Peyer's patch (tissue), 4 donors: ENCODE measurements at regions not wholly inside any gene's neighbourhood (a gene's known extent, or its start where the extent isn't known, plus 50 kb on each side); places are given as distances from the start of the nearest gene placed in this dataset.

Source experiments
- DNase-seq, 3 donors: peaks; one replicate each; pipeline ENCODE4 v3.0.0-alpha.2; 2017 to 2019
- H3K27ac ChIP-seq, 4 donors: fragments of 200-600 bp; sonication (generic); one replicate each; pipeline ENCODE4 v1.5.1; 2016 to 2019
- H3K27me3 ChIP-seq, 2 donors: fragments of 200-600 bp; sonication (generic); one replicate each; pipeline ENCODE4 v1.5.1; 2019
- H3K36me3 ChIP-seq, 3 donors: fragments of 200-600 bp; sonication (generic); one replicate each; pipeline ENCODE4 v1.5.1; 2016 to 2019
- H3K4me1 ChIP-seq, 4 donors: fragments of 200-600 bp; sonication (generic); one replicate each; pipeline ENCODE4 v1.5.1; 2016 to 2019
- H3K4me3 ChIP-seq, 4 donors: fragments of 200-600 bp; sonication (generic); 1 replicate in 3 of 4; 2 replicates in 1 of 4; pipeline ENCODE4 v1.5.1; 2016 to 2019; ENCODE audit warnings: mild to moderate bottlenecking in 1 of 4
- H3K9me3 ChIP-seq, 4 donors: fragments of 200-600 bp; sonication (generic); one replicate each; pipeline ENCODE4 v1.5.1; 2016 to 2019; ENCODE audit warnings: mild to moderate bottlenecking in 1 of 4
- CTCF ChIP-seq, 6 experiments: fragments of 450-650 bp in 4 of 6; fragments of 200-600 bp in 2 of 6; sonication (generic) in 1 of 6; IDR thresholded peaks; one replicate each; pipeline ENCODE4 v1.5.1; 2017 to 2019; ENCODE audit warnings: antibody characterized with exemption in 6 of 6, mild to moderate bottlenecking in 3 of 6, moderate library complexity in 1 of 6
- POLR2A ChIP-seq, 2 donors: fragments of 450-650 bp; IDR thresholded peaks; one replicate each; pipeline ENCODE4 v1.5.1; 2017; ENCODE audit warnings: antibody characterized with exemption in 2 of 2, mild to moderate bottlenecking in 2 of 2, moderate library complexity in 2 of 2

DNA sequence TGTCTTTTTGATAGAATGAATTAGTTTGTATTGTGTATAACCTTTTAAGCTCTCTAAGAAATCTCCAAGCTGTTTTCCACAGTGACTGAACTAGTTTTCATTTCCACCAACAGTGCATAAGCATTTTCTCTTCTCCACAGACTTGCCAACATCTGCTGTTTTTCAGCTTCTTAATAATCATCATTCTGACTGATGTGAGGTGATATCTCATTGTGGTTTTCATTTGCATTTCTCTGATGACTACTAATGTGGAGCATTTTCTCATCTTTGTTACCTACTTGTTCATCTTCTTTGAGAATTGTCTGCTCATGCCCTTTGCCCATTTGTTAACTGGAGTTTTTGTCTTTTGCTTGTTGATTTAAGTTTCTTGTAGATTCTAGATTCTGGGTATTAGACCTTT lies 777.5 kb downstream of the OTOL1 start:
- no peak for TF ChIP-seq CTCF (IDR thresholded peaks at IDR 0.05)
- TF ChIP-seq POLR2A (IDR thresholded peaks at IDR 0.05) = no peak
- no peak for DNase-seq
- no peaks in the 10 kb centered on the region for H3K4me1 ChIP-seq
- no peak overlapping the region for H3K4me3 ChIP-seq
- H3K27me3 ChIP-seq = no peaks in the 10 kb centered on the region
- no peak overlapping the region for H3K27ac ChIP-seq
- no peaks in the 10 kb centered on the region for H3K36me3 ChIP-seq
- no peaks in the 10 kb centered on the region for H3K9me3 ChIP-seq

DNA sequence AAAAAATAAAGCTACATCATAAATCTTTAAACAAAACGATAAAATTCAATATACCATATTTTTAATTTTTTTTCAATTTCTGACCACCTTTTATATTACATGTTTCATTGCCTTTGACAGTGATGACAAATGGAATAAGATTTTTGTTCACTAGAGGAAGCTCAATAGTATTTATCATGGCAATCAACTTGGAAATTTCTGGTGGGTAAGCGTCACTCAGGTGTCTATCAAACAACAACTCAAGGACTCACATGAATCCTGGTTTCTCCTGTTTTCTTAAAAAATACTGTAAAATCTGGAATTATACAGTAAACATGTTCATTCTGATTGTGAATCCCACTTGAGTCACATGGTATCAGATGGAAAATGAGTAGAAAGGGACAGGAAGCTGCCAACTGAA lies 782.2 kb downstream of the OTOL1 start:
- Histone ChIP-seq H3K27me3 (no peaks in the 10 kb centered on the region), H3K36me3 (no peaks in the 10 kb centered on the region), H3K9me3 (no peaks in the 10 kb centered on the region), H3K4me1 (no peaks in the 10 kb centered on the region), H3K27ac (no peak overlapping the region), H3K4me3 (no peak overlapping the region)
- TF ChIP-seq POLR2A (IDR thresholded peaks at IDR 0.05) (no peak), CTCF (IDR thresholded peaks at IDR 0.05) (no peak)
- no peak for DNase-seq

DNA sequence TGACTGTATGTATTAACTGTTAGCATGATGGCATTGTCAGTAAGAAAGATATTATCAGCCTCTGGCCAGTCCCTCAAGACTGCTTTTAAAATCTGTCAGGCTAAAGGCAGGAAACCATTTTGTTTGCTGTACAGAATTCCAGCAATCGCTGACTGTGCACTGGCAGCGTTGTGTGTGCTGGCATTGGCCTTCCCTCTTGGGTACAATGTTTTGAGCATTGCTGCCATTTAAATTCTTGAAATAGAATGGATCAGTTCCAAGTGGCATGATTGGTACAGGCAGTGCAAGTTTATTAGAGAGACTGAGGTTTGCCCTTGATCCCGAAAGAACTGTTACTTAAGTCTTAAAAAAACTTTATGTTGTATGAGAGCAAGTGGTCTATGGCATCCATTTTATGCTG lies 788.7 kb downstream of the OTOL1 start:
- no peak for TF ChIP-seq CTCF (IDR thresholded peaks at IDR 0.05)
- no peak for TF ChIP-seq POLR2A (IDR thresholded peaks at IDR 0.05)
- Histone ChIP-seq H3K27ac (no peak overlapping the region), H3K36me3 (no peaks in the 10 kb centered on the region)

DNA sequence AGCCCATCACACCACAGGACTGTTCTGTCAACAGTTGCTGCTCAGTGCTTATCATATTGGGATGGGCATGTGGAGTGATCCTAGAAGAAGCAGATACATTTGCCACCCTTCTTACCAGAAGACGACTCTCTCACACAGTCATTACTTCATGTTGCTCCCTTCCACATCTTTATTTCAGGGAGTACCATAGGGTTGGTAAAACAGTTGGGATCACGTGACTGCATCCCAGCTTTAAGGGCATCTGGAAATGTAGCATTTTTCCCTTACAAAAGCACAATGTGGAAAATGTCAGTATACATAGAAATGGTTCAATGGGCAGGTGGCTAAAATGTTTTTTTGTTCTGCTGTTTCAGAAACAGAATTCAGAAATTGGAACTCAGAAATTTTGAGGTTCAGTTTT lies 791.0 kb downstream of the OTOL1 start:
- H3K27ac ChIP-seq = no peak overlapping the region
- H3K9me3 ChIP-seq = no peaks in the 10 kb centered on the region
- DNase-seq = no peak
- no peaks in the 10 kb centered on the region for H3K27me3 ChIP-seq
- H3K4me1 ChIP-seq = no peaks in the 10 kb centered on the region
- no peak for TF ChIP-seq CTCF (IDR thresholded peaks at IDR 0.05)
- TF ChIP-seq POLR2A (IDR thresholded peaks at IDR 0.05) = no peak
- no peaks in the 10 kb centered on the region for H3K36me3 ChIP-seq
- H3K4me3 ChIP-seq = no peak overlapping the region

More for the DNA sequence above, 788.7 kb downstream of the OTOL1 start:
- no peaks in the 10 kb centered on the region for H3K27me3 ChIP-seq
- H3K9me3 ChIP-seq = no peaks in the 10 kb centered on the region
- no peak for DNase-seq
- no peaks in the 10 kb centered on the region for H3K4me1 ChIP-seq
- no peak overlapping the region for H3K4me3 ChIP-seq

DNA sequence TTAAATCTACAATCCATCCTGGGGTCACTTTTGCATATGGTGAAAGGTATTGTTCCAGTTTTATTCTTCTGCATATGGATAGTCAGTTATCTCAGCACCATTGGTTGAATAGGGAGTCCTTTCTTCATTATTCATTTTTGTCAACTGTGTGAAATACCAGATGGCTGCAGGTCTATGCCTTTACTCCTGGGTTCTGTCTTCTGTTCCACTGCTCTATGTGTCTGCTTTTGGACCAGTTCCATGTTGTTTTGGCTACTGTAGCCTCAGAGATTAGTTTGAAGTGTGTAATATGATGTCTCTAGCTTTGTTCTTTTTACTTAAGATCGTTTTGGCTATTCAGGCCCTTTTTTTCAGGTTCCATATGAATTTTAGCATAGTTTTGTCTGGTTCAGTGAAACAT lies 795.8 kb downstream of the OTOL1 start:
- no peaks in the 10 kb centered on the region for H3K4me1 ChIP-seq

More for the DNA sequence above, 795.8 kb downstream of the OTOL1 start:
- Histone ChIP-seq H3K27me3 (no peaks in the 10 kb centered on the region), H3K36me3 (no peaks in the 10 kb centered on the region), H3K4me3 (no peak overlapping the region), H3K27ac (no peak overlapping the region), H3K9me3 (peaks cover 0 to 4% (median 0%) of the 10 kb centered on the region in 4 donors)
- DNase-seq = no peak
- TF ChIP-seq POLR2A (IDR thresholded peaks at IDR 0.05) (no peak), CTCF (IDR thresholded peaks at IDR 0.05) (no peak)
